H1 (cell line): ENCODE measurements at regions not wholly inside any gene's neighbourhood (a gene's known extent, or its start where the extent isn't known, plus 50 kb on each side); places are given as distances from the start of the nearest gene placed in this dataset.

Source experiments
- CTCF ChIA-PET: fragments of 300-600 bp; sonication (Branson Sonifier 250); formaldehyde crosslinking; loops from one replicate; lab custom pipeline; 2021; ENCODE audit not compliant: partially characterized antibody; lab: Charles Lee
- POLR2A ChIA-PET: fragments of 300-600 bp; sonication (Branson Sonifier 250); formaldehyde crosslinking; loops from one replicate; lab custom pipeline; 2021; ENCODE audit warnings: inconsistent platforms; ENCODE audit not compliant: partially characterized antibody; lab: Charles Lee
- DNase-seq, 2 experiments: peaks; one replicate each; pipeline versions ENCODE4 v3.0.0 to v3.0.0-alpha.2; 2010 to 2022; ENCODE audit warnings: low spot score in 2 of 2, low read depth in 1 of 2, mixed read lengths in 1 of 2
- FAIRE-seq: peaks from 2 replicates; lab custom pipeline; 2011; peaks lifted over from hg19 to GRCh38; lab: Jason Lieb, UNC
- H2AFZ ChIP-seq: 2 replicates; pipeline ENCODE4 v1.8.1; 2012; ENCODE audit warnings: low read length, inconsistent platforms
- H2AK5ac ChIP-seq: 2 replicates; pipeline ENCODE4 v1.6.1; 2013; ENCODE audit warnings: low read depth, low read length
- H2BK120ac ChIP-seq: replicated peaks from 2 replicates; pipeline ENCODE3; 2013; ENCODE audit warnings: low read depth, low read length, inconsistent platforms
- H2BK12ac ChIP-seq: 2 replicates; pipeline ENCODE4 v1.6.1; 2013; ENCODE audit warnings: low read depth, low read length
- H2BK15ac ChIP-seq: 2 replicates; pipeline ENCODE4 v1.6.1; 2013; ENCODE audit warnings: low read length
- H2BK20ac ChIP-seq: 2 replicates; pipeline ENCODE4 v1.6.1; 2013; ENCODE audit warnings: low read length
- H2BK5ac ChIP-seq: 2 replicates; pipeline ENCODE4 v1.6.1; 2013; ENCODE audit warnings: low read depth, low read length
- H3K14ac ChIP-seq: 2 replicates; pipeline ENCODE4 v1.6.1; 2013; ENCODE audit warnings: inconsistent platforms; ENCODE audit not compliant: insufficient read length
- H3K18ac ChIP-seq: 2 replicates; pipeline ENCODE4 v1.6.1; 2013; ENCODE audit warnings: low read length; ENCODE audit errors: extremely low read depth
- H3K23ac ChIP-seq: 2 replicates; pipeline ENCODE4 v1.6.1; 2013; ENCODE audit warnings: inconsistent platforms; ENCODE audit not compliant: insufficient read length
- H3K23me2 ChIP-seq: 2 replicates; pipeline ENCODE4 v1.6.1; 2013; ENCODE audit warnings: low read depth, low read length
- H3K27ac ChIP-seq: 2 replicates; pipeline ENCODE4 v1.6.1; 2011; ENCODE audit warnings: low read depth, low read length, inconsistent platforms
- H3K27me3 ChIP-seq, 4 experiments: replicated peaks in 1 of 4; 1 replicate in 1 of 4; 2 replicates in 3 of 4; pipeline versions ENCODE4 v1.6.1 to v1.8.1; 2011 to 2013; ENCODE audit warnings: low read length in 3 of 4, mild to moderate bottlenecking in 3 of 4, inconsistent platforms in 2 of 4, mixed read lengths in 2 of 4, moderate library complexity in 1 of 4; ENCODE audit not compliant: control insufficient read depth in 3 of 4, insufficient read depth in 3 of 4; ENCODE audit errors: extremely low read depth in 1 of 4
- H3K36me3 ChIP-seq, 4 experiments: 2 replicates each; pipeline versions ENCODE4 v1.6.1 to v1.8.1; 2011 to 2013; ENCODE audit warnings: mild to moderate bottlenecking in 4 of 4, low read length in 3 of 4, moderate library complexity in 2 of 4, control low read depth in 1 of 4, inconsistent platforms in 1 of 4; ENCODE audit not compliant: insufficient read depth in 4 of 4, control insufficient read depth in 2 of 4
- H3K4ac ChIP-seq: replicated peaks from 2 replicates; pipeline ENCODE3; 2013; ENCODE audit warnings: low read length, low read depth, mixed read lengths, inconsistent platforms; ENCODE audit not compliant: insufficient read length
- H3K4me1 ChIP-seq, 4 experiments: replicated peaks in 1 of 4; 1 replicate in 1 of 4; 2 replicates in 3 of 4; pipeline versions ENCODE4 v1.6.1 to v1.8.1; 2011 to 2013; ENCODE audit warnings: low read length in 3 of 4, inconsistent platforms in 2 of 4, mixed read lengths in 1 of 4; ENCODE audit not compliant: insufficient read depth in 4 of 4, control insufficient read depth in 3 of 4
- H3K4me2 ChIP-seq, 2 experiments: 2 replicates each; pipeline versions ENCODE4 v1.6.1 to v1.8.1; 2011 to 2013; ENCODE audit warnings: low read depth in 2 of 2, low read length in 2 of 2, control low read depth in 1 of 2, inconsistent platforms in 1 of 2, mild to moderate bottlenecking in 1 of 2; ENCODE audit not compliant: insufficient read depth in 1 of 2
- H3K4me3 ChIP-seq, 4 experiments: fragments of 200-600, 300-600 bp in 1 of 4; sonication (generic), shearing (Covaris generic), sonication (Bioruptor Twin) in 1 of 4; 2 replicates each; pipeline versions ENCODE4 v1.5.1 to v1.8.1; 2011 to 2016; ENCODE audit warnings: low read length in 4 of 4, low read depth in 3 of 4, control low read depth in 2 of 4, inconsistent platforms in 2 of 4, mild to moderate bottlenecking in 2 of 4, mixed read lengths in 1 of 4, moderate library complexity in 1 of 4; ENCODE audit not compliant: insufficient read depth in 2 of 4; ENCODE audit errors: extremely low read depth in 1 of 4
- H3K56ac ChIP-seq: replicated peaks from 2 replicates; pipeline ENCODE3; 2013; ENCODE audit warnings: low read depth, mild to moderate bottlenecking, mixed read lengths, low read length, inconsistent platforms; ENCODE audit not compliant: insufficient read length
- H3K79me1 ChIP-seq: 2 replicates; pipeline ENCODE4 v1.6.1; 2013; ENCODE audit warnings: low read depth, low read length, control low read depth
- H3K79me2 ChIP-seq, 2 experiments: 2 replicates each; pipeline versions ENCODE4 v1.6.1 to v1.8.1; 2012 to 2013; ENCODE audit warnings: low read length in 2 of 2, mild to moderate bottlenecking in 2 of 2, inconsistent platforms in 1 of 2; ENCODE audit not compliant: insufficient read depth in 2 of 2, control insufficient read depth in 1 of 2
- H3K9ac ChIP-seq, 4 experiments: replicated peaks in 1 of 4; 1 replicate in 1 of 4; 2 replicates in 3 of 4; pipeline versions ENCODE4 v1.6.1 to v1.8.1; 2011 to 2013; ENCODE audit warnings: low read depth in 3 of 4, low read length in 3 of 4, control low read depth in 2 of 4, mild to moderate bottlenecking in 2 of 4, moderate library complexity in 2 of 4, inconsistent platforms in 1 of 4; ENCODE audit errors: extremely low read depth in 1 of 4
- H3K9me3 ChIP-seq, 2 experiments: 2 replicates each; pipeline versions ENCODE4 v1.6.1 to v1.8.1; 2012 to 2013; ENCODE audit warnings: mild to moderate bottlenecking in 2 of 2, moderate library complexity in 2 of 2, control low read depth in 1 of 2, inconsistent platforms in 1 of 2, low read depth in 1 of 2, low read length in 1 of 2, mixed read lengths in 1 of 2; ENCODE audit not compliant: insufficient read depth in 2 of 2
- H4K20me1 ChIP-seq, 2 experiments: replicated peaks in 1 of 2; 2 replicates each; pipeline versions ENCODE3 to v1.8.1; 2011 to 2013; ENCODE audit warnings: inconsistent platforms in 2 of 2, low read length in 2 of 2, mild to moderate bottlenecking in 1 of 2; ENCODE audit not compliant: insufficient read depth in 2 of 2, control insufficient read depth in 1 of 2
- H4K5ac ChIP-seq: 2 replicates; pipeline ENCODE4 v1.6.1; 2013; ENCODE audit warnings: low read length, low read depth, mixed read lengths, inconsistent platforms; ENCODE audit not compliant: insufficient read length
- H4K8ac ChIP-seq: 2 replicates; pipeline ENCODE4 v1.8.0; 2013; ENCODE audit warnings: mild to moderate bottlenecking, moderate library complexity, low read length, inconsistent platforms; ENCODE audit not compliant: insufficient read depth; ENCODE audit errors: extremely low read depth
- H4K91ac ChIP-seq: replicated peaks from 2 replicates; pipeline ENCODE3; 2013; ENCODE audit warnings: low read length, mixed read lengths, inconsistent platforms; ENCODE audit not compliant: insufficient read length
- BCL11A ChIP-seq, 2 experiments: IDR thresholded peaks; one replicate each; pipeline ENCODE4 v1.6.1; 2011; ENCODE audit warnings: low read depth in 2 of 2, low read length in 2 of 2, mild to moderate bottlenecking in 2 of 2
- FOSL1 ChIP-seq: IDR thresholded peaks from 2 replicates; pipeline ENCODE4 v1.6.1; 2011; ENCODE audit warnings: mild to moderate bottlenecking, low read depth, low read length, moderate library complexity; ENCODE audit not compliant: insufficient read depth
- HDAC6 ChIP-seq: IDR thresholded peaks from one replicate; pipeline ENCODE4 v1.7.1; 2012; ENCODE audit warnings: low read depth, mild to moderate bottlenecking, inconsistent platforms, low read length, moderate library complexity
- JUN ChIP-seq: IDR thresholded peaks from 2 replicates; pipeline ENCODE4 v1.6.1; 2011; ENCODE audit warnings: low read depth, mild to moderate bottlenecking, improper control_type of control experiment, low read length
- RBBP5 ChIP-seq: IDR thresholded peaks from 2 replicates; pipeline ENCODE4 v1.7.1; 2012; ENCODE audit warnings: low read depth, mild to moderate bottlenecking, inconsistent platforms, low read length, moderate library complexity, borderline replicate concordance
- SP2 ChIP-seq: IDR thresholded peaks from 2 replicates; pipeline ENCODE4 v1.6.1; 2012; ENCODE audit warnings: mild to moderate bottlenecking, low read length, inconsistent platforms
- TAF1 ChIP-seq: IDR thresholded peaks from 2 replicates; pipeline ENCODE4 v1.6.1; 2011; ENCODE audit warnings: mild to moderate bottlenecking, low read depth, low read length
- TAF7 ChIP-seq: optimal IDR thresholded peaks from 2 replicates; pipeline ENCODE3; 2011; ENCODE audit warnings: low read depth, mild to moderate bottlenecking, inconsistent platforms, low read length, moderate library complexity, borderline replicate concordance
- ZNF274 ChIP-seq: IDR thresholded peaks from 2 replicates; pipeline ENCODE4 v1.7.0; 2012; ENCODE audit warnings: low read length, borderline replicate concordance; ENCODE audit errors: extremely low read depth
- WGBS, 2 experiments: shearing (Covaris generic) in 1 of 2; methylation state at CpG; one replicate each; pipeline versions ENCODE4 v1.1.6 to v1.1.7; 2013 to 2015; ENCODE audit warnings: low lambda C conversion rate in 2 of 2, mixed read lengths in 2 of 2, inconsistent platforms in 1 of 2, low coverage in 1 of 2, missing lambda C conversion rate in 1 of 2; ENCODE audit not compliant: insufficient replicate concordance in 2 of 2, insufficient coverage in 1 of 2, insufficient read length in 1 of 2; ENCODE audit errors: extremely low coverage in 1 of 2, missing lambda C conversion rate in 1 of 2; 5-methylcytosine and 5-hydroxymethylcytosine counted together
- TF ChIP-seq, protein P1 (sequence below), 3 experiments: IDR thresholded peaks; 1 replicate in 2 of 3; 2 replicates in 1 of 3; pipeline versions ENCODE4 v1.5.1 to v1.6.1; 2011; ENCODE audit warnings: low read length in 3 of 3, mild to moderate bottlenecking in 3 of 3, inconsistent platforms in 2 of 3, low read depth in 1 of 3, moderate library complexity in 1 of 3; ENCODE audit not compliant: insufficient read depth in 1 of 3; ENCODE audit errors: control extremely low read depth in 1 of 3
- TF ChIP-seq, protein P2 (sequence below): IDR thresholded peaks from 2 replicates; pipeline ENCODE4 v1.6.1; 2012; ENCODE audit warnings: low read length, inconsistent platforms

DNA sequence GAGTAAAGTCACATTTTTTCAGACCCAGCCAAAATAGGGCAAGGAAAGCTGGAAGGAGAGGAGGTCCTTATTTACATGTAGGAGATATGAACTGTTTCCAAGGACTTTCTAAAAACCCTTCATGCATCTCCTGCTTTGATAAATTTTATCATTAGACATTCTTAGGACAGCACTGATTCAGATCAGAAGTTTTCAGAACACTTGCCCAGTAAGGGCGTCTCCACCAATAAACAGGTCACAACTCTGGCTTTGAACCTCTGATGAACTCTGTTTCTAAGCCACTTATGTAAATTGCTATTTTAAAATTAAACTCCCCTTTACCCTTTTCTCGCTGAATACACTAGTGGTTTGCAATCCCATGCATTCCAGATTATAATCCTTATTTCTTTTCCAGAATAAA, 505.3 kb upstream of the SLIT2 start:
- H3K23me2 ChIP-seq = no peaks in the 10 kb centered on the region; the same call in 1 of the 2 replicates
- no peaks in the 10 kb centered on the region for H3K9me3 ChIP-seq
- H2BK120ac ChIP-seq = no peak overlapping the region
- ChIA-PET CTCF (interaction anchor here (0.6 kb wide), 1 partner anchor 590 kb away, joined by 3 read pairs; no protein-coding TSS in a partner anchor), POLR2A (no interaction called here)
- no peak overlapping the region for H2AFZ ChIP-seq
- no peaks in the 10 kb centered on the region for H3K79me1 ChIP-seq
- H3K56ac ChIP-seq = no peak overlapping the region
- no peak overlapping the region for H4K5ac ChIP-seq
- FAIRE-seq (no peak), DNase-seq (no peak)
- H2BK20ac ChIP-seq = no peak overlapping the region
- no peak overlapping the region for H3K23ac ChIP-seq
- H3K18ac ChIP-seq = no peak overlapping the region
- no peak overlapping the region for H2BK5ac ChIP-seq
- H4K91ac ChIP-seq = no peak overlapping the region
- H2AK5ac ChIP-seq = no peak overlapping the region
- no peak overlapping the region for H2BK12ac ChIP-seq
- H3K27me3 ChIP-seq = no peaks in the 10 kb centered on the region
- no peak overlapping the region for H3K4me2 ChIP-seq
- H3K4ac ChIP-seq = no peak overlapping the region
- H3K36me3 ChIP-seq = no peaks in the 10 kb centered on the region
- H4K20me1 ChIP-seq = no peaks in the 10 kb centered on the region
- H3K79me2 ChIP-seq = no peaks in the 10 kb centered on the region
- no peaks in the 10 kb centered on the region for H3K4me1 ChIP-seq
- 100% methylated on average over 2 of the region's 2 CpGs; no CpG with 5 or more reads in 1 of the 2 experiments for WGBS, 2 experiments
- H2BK15ac ChIP-seq = no peak overlapping the region
- H3K14ac ChIP-seq = no peak overlapping the region
- H3K9ac ChIP-seq = no peak overlapping the region
- H3K27ac ChIP-seq = no peak overlapping the region
- no peak overlapping the region for H4K8ac ChIP-seq
- H3K4me3 ChIP-seq = no peak overlapping the region
- TF ChIP-seq SP2 (no peak), HDAC6 (no peak), ZNF274 (no peak), TAF1 (no peak), RBBP5 (no peak), FOSL1 (no peak), BCL11A (IDR thresholded peaks at IDR 0.05; ENCODE audit: low read depth in 2 of 2, low read length in 2 of 2) (no peak), TAF7 (no peak), JUN (no peak)
- TF ChIP-seq, protein P1, sequence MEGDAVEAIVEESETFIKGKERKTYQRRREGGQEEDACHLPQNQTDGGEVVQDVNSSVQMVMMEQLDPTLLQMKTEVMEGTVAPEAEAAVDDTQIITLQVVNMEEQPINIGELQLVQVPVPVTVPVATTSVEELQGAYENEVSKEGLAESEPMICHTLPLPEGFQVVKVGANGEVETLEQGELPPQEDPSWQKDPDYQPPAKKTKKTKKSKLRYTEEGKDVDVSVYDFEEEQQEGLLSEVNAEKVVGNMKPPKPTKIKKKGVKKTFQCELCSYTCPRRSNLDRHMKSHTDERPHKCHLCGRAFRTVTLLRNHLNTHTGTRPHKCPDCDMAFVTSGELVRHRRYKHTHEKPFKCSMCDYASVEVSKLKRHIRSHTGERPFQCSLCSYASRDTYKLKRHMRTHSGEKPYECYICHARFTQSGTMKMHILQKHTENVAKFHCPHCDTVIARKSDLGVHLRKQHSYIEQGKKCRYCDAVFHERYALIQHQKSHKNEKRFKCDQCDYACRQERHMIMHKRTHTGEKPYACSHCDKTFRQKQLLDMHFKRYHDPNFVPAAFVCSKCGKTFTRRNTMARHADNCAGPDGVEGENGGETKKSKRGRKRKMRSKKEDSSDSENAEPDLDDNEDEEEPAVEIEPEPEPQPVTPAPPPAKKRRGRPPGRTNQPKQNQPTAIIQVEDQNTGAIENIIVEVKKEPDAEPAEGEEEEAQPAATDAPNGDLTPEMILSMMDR (IDR thresholded peaks at IDR 0.05; ENCODE audit: control extremely low read depth in 1 of 3, insufficient read depth in 1 of 3, low read depth in 1 of 3, low read length in 3 of 3) = no peak
- TF ChIP-seq, protein P2, sequence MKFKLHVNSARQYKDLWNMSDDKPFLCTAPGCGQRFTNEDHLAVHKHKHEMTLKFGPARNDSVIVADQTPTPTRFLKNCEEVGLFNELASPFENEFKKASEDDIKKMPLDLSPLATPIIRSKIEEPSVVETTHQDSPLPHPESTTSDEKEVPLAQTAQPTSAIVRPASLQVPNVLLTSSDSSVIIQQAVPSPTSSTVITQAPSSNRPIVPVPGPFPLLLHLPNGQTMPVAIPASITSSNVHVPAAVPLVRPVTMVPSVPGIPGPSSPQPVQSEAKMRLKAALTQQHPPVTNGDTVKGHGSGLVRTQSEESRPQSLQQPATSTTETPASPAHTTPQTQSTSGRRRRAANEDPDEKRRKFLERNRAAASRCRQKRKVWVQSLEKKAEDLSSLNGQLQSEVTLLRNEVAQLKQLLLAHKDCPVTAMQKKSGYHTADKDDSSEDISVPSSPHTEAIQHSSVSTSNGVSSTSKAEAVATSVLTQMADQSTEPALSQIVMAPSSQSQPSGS = no peak
